GM21619 (cell line): ENCODE measurements at regions not wholly inside any gene's neighbourhood (a gene's known extent, or its start where the extent isn't known, plus 50 kb on each side); places are given as distances from the start of the nearest gene placed in this dataset.

ENCODE experiments used
- ATAC-seq: cut with Tn5 transposase; IDR thresholded peaks from one replicate; pipeline ENCODE4 v1.9.1; 2021; ENCODE audit not compliant: unreplicated experiment

- no peak for ATAC-seq
These were observed 231.6 kb upstream of the DYNLRB2 start for GRCh38 chr16:80309178-80309577.

- no peak for ATAC-seq
These were observed 235.4 kb upstream of the DYNLRB2 start for GRCh38 chr16:80305410-80305809.

- no peak for ATAC-seq
These were observed 237.1 kb upstream of the DYNLRB2 start for GRCh38 chr16:80303691-80304090.

- no peak for ATAC-seq
These were observed 239.9 kb upstream of the DYNLRB2 start for GRCh38 chr16:80300876-80301275.

GRCh38 chr16:80300456-80300855 is 240.3 kb upstream of the DYNLRB2 start:
- no peak for ATAC-seq

- no peak for ATAC-seq
These were observed 241.4 kb upstream of the DYNLRB2 start for GRCh38 chr16:80299416-80299815.

GRCh38 chr16:80298676-80299075 is 242.1 kb upstream of the DYNLRB2 start:
- ATAC-seq = no peak

GRCh38 chr16:80296034-80296433 is 244.8 kb upstream of the DYNLRB2 start:
- no peak for ATAC-seq

GRCh38 chr16:80294172-80294571 is 246.6 kb upstream of the DYNLRB2 start:
- no peak for ATAC-seq

- ATAC-seq = no peak
These were observed 252.2 kb upstream of the DYNLRB2 start for GRCh38 chr16:80288616-80289015.

GRCh38 chr16:80287674-80288073 is 253.1 kb upstream of the DYNLRB2 start:
- ATAC-seq = no peak

- no peak for ATAC-seq
These were observed 255.7 kb upstream of the DYNLRB2 start for GRCh38 chr16:80285104-80285503.

GRCh38 chr16:80283466-80284392 is 257.1 kb upstream of the DYNLRB2 start:
- ATAC-seq = no peak

- ATAC-seq = no peak
These were observed 260.2 kb upstream of the DYNLRB2 start for GRCh38 chr16:80280557-80280956.

GRCh38 chr16:80279656-80280055 is 261.1 kb upstream of the DYNLRB2 start:
- ATAC-seq = no peak

GRCh38 chr16:80277182-80277581 is 263.6 kb upstream of the DYNLRB2 start:
- ATAC-seq = no peak

GRCh38 chr16:80274576-80275191 is 266.1 kb upstream of the DYNLRB2 start:
- ATAC-seq = no peak

GRCh38 chr16:80273635-80274538 is 266.9 kb upstream of the DYNLRB2 start:
- no peak for ATAC-seq

- ATAC-seq = no peak
These were observed 275.0 kb upstream of the DYNLRB2 start for GRCh38 chr16:80265624-80266306.

- no peak for ATAC-seq
These were observed 276.7 kb upstream of the DYNLRB2 start for GRCh38 chr16:80263848-80264694.
